ENCODE measurements at regions not wholly inside any gene's neighbourhood (a gene's known extent, or its start where the extent isn't known, plus 50 kb on each side); places are given as distances from the start of the nearest gene placed in this dataset.

GRCh38 chr6:40106840-40107239 is 172.6 kb upstream of the MOCS1 start:
- no peaks in the 10 kb centered on the region for H3K36me3 ChIP-seq
- H3K4me1 ChIP-seq (ENCODE audit: low read depth) = peaks cover under 1% of the 10 kb centered on the region
- no peaks in the 10 kb centered on the region for H3K27me3 ChIP-seq
- TF ChIP-seq CTCF (IDR thresholded peaks at IDR 0.05; ENCODE audit: low read depth, low read length) = no peak
- no peaks in the 10 kb centered on the region for H3K9me3 ChIP-seq (ENCODE audit: low read depth)
- no peak overlapping the region for H3K27ac ChIP-seq
- no peak for DNase-seq (ENCODE audit: low read depth in 1 of 2, low spot score in 1 of 2)
- no peak overlapping the region for H3K4me3 ChIP-seq

- Histone ChIP-seq H3K4me1 (ENCODE audit: low read depth) (no peaks in the 10 kb centered on the region), H3K9me3 (ENCODE audit: low read depth) (no peaks in the 10 kb centered on the region), H3K27me3 (no peaks in the 10 kb centered on the region), H3K4me3 (no peak overlapping the region), H3K27ac (no peak overlapping the region), H3K36me3 (no peaks in the 10 kb centered on the region)
- TF ChIP-seq CTCF (IDR thresholded peaks at IDR 0.05; ENCODE audit: low read depth, low read length) = no peak
- DNase-seq (ENCODE audit: low read depth in 1 of 2, low spot score in 1 of 2) = no peak
Observed at GRCh38 chr6:40098774-40099173, 164.5 kb upstream of the MOCS1 start.

- DNase-seq (ENCODE audit: low read depth in 1 of 2, low spot score in 1 of 2) = no peak
- H3K9me3 ChIP-seq (ENCODE audit: low read depth) = no peaks in the 10 kb centered on the region
- TF ChIP-seq CTCF (IDR thresholded peaks at IDR 0.05; ENCODE audit: low read depth, low read length) = no peak
- H3K4me3 ChIP-seq = no peak overlapping the region
- H3K36me3 ChIP-seq = no peaks in the 10 kb centered on the region
- no peak overlapping the region for H3K27ac ChIP-seq
- H3K27me3 ChIP-seq = no peaks in the 10 kb centered on the region
- H3K4me1 ChIP-seq (ENCODE audit: low read depth) = no peaks in the 10 kb centered on the region
Observed at GRCh38 chr6:40097590-40097989, 163.3 kb upstream of the MOCS1 start.

- no peak overlapping the region for H3K27ac ChIP-seq
- no peaks in the 10 kb centered on the region for H3K9me3 ChIP-seq (ENCODE audit: low read depth)
- H3K4me3 ChIP-seq = no peak overlapping the region
- DNase-seq (ENCODE audit: low read depth in 1 of 2, low spot score in 1 of 2) = no peak
- H3K36me3 ChIP-seq = no peaks in the 10 kb centered on the region
- no peak for TF ChIP-seq CTCF (IDR thresholded peaks at IDR 0.05; ENCODE audit: low read depth, low read length)
- no peaks in the 10 kb centered on the region for H3K27me3 ChIP-seq
- H3K4me1 ChIP-seq (ENCODE audit: low read depth) = no peaks in the 10 kb centered on the region
Observed at GRCh38 chr6:40083141-40083920, 149.1 kb upstream of the MOCS1 start.

- no peak for TF ChIP-seq CTCF (IDR thresholded peaks at IDR 0.05; ENCODE audit: low read depth, low read length)
Observed at GRCh38 chr6:40082278-40083043, 148.2 kb upstream of the MOCS1 start.

More at GRCh38 chr6:40082278-40083043, 148.2 kb upstream of the MOCS1 start:
- Histone ChIP-seq H3K27ac (no peak overlapping the region), H3K9me3 (ENCODE audit: low read depth) (no peaks in the 10 kb centered on the region), H3K4me3 (no peak overlapping the region), H3K4me1 (ENCODE audit: low read depth) (no peaks in the 10 kb centered on the region), H3K27me3 (no peaks in the 10 kb centered on the region), H3K36me3 (no peaks in the 10 kb centered on the region)
- DNase-seq (ENCODE audit: low read depth in 1 of 2, low spot score in 1 of 2) = no peak

All from cardiac muscle cell (in vitro differentiated cells and primary cell).